Body of pancreas (tissue), 4 donors: ENCODE measurements at regions not wholly inside any gene's neighbourhood (a gene's known extent, or its start where the extent isn't known, plus 50 kb on each side); places are given as distances from the start of the nearest gene placed in this dataset.

Source experiments
- POLR2A ChIP-seq, 3 donors: fragments of 450-650 bp; IDR thresholded peaks; one replicate each; pipeline ENCODE4 v1.6.1; 2016; ENCODE audit warnings: antibody characterized with exemption in 3 of 3, mild to moderate bottlenecking in 2 of 3
- TF ChIP-seq, protein P1 (sequence below), 7 experiments: fragments of 450-650 bp in 4 of 7; fragments of 200-600 bp in 3 of 7; sonication (generic) in 3 of 7; IDR thresholded peaks; one replicate each; pipeline ENCODE4 v1.5.1; 2016 to 2019; ENCODE audit warnings: antibody characterized with exemption in 7 of 7

DNA sequence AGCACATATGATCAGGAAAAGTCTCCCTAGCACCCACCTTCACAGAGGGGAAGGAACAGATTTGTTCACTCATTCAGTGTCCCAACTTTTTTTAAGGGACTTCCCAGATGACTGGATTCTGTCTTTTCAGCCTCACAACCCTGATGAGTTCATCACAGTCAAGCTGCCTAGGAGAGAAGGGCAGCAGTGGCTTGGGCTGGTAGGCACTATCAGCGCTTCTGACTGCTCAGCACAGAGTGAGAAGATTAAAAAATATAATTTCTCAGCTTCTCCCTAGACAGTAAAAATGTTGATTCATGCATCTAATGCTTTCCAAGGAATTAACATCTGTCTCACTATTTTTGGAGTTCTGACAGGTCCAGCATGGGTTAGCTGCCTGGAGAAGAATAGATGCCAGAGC, 328.2 kb downstream of the DTHD1 start:
- TF ChIP-seq, protein P1, sequence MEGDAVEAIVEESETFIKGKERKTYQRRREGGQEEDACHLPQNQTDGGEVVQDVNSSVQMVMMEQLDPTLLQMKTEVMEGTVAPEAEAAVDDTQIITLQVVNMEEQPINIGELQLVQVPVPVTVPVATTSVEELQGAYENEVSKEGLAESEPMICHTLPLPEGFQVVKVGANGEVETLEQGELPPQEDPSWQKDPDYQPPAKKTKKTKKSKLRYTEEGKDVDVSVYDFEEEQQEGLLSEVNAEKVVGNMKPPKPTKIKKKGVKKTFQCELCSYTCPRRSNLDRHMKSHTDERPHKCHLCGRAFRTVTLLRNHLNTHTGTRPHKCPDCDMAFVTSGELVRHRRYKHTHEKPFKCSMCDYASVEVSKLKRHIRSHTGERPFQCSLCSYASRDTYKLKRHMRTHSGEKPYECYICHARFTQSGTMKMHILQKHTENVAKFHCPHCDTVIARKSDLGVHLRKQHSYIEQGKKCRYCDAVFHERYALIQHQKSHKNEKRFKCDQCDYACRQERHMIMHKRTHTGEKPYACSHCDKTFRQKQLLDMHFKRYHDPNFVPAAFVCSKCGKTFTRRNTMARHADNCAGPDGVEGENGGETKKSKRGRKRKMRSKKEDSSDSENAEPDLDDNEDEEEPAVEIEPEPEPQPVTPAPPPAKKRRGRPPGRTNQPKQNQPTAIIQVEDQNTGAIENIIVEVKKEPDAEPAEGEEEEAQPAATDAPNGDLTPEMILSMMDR (IDR thresholded peaks at IDR 0.05), result no peak
- no peak for TF ChIP-seq POLR2A (IDR thresholded peaks at IDR 0.05)
